Pulmonary artery endothelial cell (primary cell): ENCODE measurements at regions not wholly inside any gene's neighbourhood (a gene's known extent, or its start where the extent isn't known, plus 50 kb on each side); places are given as distances from the start of the nearest gene placed in this dataset.
"Not testable (repeated sequence)": the region's sequence is repeated elsewhere in the genome, so short reads cannot be mapped to it uniquely, and the experiment has no call there.

Source experiments
- DNase-seq: peaks from one replicate; pipeline ENCODE4 v3.0.0-alpha.2; 2011; ENCODE audit warnings: low read depth, low spot score

GRCh38 chr13:21228738-21229137 lies 52.3 kb downstream of the MRPL57 start:
- DNase-seq, result no peak

- DNase-seq, result no peak
These were observed 53.0 kb downstream of the MRPL57 start for GRCh38 chr13:21229241-21230024.

DNA sequence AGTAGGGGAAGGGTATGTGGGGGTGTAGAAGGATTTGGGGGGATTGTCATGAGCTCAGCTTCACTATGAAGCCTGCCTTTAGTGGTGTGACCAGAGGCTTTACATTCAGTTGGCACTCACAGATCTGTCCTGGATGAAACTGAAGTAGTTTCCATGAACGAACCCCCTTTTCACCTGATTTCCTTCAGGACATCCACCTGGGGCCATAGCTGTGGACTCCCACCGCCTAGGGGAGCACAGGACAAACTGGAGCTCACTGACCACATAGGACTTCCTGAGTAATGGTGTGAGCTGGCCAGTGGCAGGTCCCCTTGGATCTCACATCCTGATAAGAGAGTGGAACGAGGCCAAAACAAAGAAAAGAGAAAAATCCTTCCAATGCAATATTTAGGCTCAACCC lies 54.1 kb downstream of the MRPL57 start:
- DNase-seq, result no peak

GRCh38 chr13:21231426-21231940 lies 55.0 kb downstream of the MRPL57 start:
- DNase-seq, result no peak

DNA sequence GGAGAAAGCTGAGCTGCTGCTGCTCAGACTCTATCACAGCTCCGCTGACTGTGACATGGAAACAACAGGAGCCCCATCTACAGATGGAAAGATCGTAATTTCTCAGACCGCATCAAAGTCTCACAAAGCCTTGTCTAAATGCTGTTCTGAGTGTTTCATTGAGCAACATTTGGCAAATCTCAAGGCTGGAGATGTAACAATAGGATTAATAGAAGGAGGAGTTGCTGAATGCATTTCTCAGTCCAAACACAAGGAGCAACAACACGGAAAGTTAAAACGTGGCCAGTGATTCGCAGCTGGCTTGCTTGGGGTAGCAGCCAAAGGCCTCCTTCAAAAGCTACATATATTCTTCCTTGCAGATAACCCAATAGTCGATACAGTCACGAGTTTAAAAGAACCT lies 55.7 kb downstream of the MRPL57 start:
- DNase-seq, result no peak

DNA sequence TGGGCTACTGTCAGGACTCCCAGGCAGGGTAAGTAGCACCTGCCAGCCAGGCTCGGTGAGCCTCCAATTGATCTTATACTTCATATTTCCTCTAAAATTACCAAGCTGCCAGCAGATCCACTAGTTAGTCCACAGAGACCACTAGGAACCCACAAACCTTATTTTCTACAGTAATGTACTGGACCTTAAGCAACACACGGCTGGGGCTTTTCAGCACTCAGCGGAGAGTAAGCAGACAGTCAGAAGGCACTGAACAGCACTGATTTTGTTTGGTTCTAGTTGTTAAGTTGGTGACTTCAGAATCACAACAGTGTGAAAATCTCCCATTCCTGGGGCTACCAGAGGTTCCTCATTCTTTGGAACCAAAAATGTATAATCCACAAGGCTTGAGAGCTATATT lies 56.1 kb downstream of the MRPL57 start:
- DNase-seq, result no peak

GRCh38 chr13:21233086-21233485 lies 56.6 kb downstream of the MRPL57 start:
- DNase-seq, result no peak

GRCh38 chr13:21234526-21234925 lies 58.1 kb downstream of the MRPL57 start:
- DNase-seq, result no peak

- DNase-seq, result no peak
These were observed 58.7 kb downstream of the MRPL57 start for GRCh38 chr13:21235174-21235573.

- no peak for DNase-seq
These were observed 60.6 kb downstream of the MRPL57 start for GRCh38 chr13:21237081-21237480.

- no peak for DNase-seq
These were observed 61.8 kb downstream of the MRPL57 start for GRCh38 chr13:21238267-21238666.

DNA sequence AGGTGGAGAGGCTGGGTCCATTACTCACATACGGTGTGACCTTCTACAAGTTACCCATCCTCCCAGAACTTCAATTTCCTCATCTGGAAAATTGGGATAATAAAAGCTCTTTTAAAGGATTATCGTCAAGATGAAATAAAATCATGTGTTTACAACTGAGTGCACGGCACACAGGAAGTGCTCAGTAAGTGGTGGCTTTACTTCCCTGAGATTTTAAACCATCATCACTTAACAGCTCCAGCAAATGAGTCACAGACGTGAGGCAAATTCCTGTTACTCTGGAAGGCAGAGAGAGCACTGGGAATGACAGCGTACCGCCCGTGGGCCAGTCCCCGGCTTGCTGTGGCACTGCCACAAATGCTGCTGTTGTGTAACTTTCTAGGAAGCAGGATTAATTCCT lies 64.1 kb downstream of the MRPL57 start:
- no peak for DNase-seq

- no peak for DNase-seq
These were observed 65.8 kb downstream of the MRPL57 start for GRCh38 chr13:21242236-21242635.

DNA sequence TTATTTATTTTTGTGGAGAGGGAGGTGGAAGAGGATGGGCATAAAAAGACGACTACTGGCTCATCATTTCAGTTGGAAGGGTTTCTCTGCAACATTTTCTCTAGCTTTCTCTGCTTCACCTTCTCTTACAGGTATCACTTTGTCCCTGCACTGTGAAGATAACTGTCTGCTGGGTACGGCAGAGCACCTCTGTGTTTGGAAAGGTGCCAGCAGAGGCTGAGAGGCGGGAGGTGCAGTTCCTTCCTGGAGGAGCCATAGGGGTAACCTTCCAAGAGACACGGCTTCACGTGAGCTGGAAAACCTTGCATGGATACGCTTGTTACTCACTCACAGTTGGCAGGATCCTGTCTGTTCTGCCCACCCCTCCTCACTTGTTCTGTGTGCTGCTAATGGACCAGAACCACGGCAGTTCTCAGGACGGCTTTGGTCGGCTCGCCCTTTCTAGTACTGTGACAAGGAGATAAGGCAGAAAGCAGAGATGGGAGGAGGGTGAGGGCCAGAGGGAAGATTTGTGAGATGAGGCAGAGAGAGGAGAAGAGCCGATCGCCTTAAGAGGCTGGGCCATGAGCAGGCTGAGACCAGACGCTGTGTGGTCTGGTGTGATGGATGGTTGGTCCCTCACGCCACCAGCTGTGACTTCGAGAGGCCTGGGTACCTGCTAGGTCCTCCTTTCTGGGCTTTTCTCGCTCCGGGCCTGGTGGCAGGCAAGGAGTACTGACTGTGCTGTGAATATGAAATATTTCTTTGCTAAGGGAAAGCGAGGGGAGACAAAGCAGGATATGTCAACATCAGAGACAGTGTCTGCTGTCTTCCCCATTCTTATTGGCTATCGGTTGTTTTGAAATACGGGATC lies 66.8 kb downstream of the MRPL57 start:
- no peak for DNase-seq

DNA sequence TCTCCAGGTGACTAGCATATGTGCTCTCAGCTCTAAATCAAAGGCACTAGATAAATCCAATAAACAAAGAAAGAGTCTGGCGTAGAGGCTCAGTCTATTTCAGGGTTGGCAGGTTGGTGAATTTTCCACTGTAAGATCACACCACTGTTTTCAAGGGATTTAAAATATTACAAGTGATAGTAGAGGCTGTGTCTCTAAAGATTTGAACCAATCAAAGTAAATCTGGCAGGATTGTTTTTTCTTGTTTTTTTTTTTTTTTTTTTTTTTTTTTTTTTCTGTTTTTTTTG lies 67.4 kb downstream of the MRPL57 start:
- DNase-seq, result not testable (repeated sequence)

DNA sequence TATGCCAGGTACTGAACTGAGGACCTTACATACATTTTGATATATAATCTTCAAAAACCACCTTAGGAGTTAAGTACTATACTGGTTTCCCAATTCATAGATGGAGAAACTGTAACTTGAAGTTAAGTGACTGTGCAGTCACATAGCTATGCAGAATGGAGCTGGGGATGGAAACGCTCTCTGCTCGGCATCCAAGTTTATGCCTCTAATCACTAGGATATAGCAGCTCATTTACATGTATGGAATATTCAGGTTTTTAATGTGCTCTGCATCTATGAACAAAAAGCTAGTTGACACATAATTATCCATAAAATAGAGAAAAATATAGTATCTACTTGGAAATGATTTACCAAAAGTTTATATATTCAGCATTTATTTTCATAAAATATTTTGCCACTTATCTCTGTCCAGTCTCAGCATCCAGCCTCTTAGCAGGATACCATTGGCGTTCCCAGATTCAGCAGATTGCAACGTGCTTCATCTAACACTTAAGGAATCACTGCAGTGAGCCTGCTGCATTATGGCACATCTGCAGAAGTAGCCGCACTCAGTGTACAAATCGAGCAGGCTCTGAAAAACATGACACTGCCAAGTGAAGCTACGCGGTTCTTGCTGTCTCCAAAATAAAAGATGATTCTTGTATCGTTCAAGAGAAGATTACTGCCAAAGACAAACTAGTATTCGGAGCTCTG lies 70.4 kb downstream of the MRPL57 start:
- DNase-seq, result no peak

DNA sequence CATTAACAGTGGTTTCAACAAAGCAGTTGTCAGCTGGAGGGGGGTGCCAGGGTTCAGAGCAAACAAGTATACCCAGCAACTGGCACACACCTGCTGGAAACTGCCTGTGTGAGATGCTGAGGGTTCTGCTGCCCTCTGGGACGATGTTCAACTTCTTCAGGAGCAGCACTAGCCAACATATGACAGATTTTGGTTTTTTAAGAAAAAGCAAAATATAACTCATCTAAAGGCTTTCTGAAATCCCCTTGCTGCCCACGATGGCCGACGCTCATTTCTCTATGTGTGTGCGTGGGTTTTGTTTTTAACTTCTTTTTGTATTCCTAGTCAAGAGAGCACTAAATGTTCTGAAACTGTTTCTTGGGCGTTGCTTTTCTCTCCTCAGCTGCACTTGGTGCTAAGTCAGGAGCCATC lies 79.9 kb downstream of the MRPL57 start:
- no peak for DNase-seq

DNA sequence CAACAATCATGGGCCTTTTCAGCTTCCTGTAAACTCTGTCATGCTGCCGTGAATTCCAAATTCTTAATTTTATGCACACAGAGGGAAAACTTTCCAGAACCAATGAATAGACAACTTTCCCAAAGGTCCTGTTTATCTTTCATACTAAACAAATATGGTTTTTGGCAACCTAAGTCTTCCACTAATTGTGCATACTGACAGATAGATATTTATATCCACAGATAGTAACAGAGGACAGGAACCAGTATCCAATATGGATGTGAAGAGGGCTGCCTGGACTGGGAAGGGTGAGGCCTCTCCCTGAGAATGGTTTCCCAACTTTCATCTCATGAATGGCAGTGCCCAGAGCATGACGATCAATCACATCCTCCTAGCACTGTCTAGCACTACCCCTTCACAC lies 80.4 kb downstream of the MRPL57 start:
- DNase-seq, result no peak

DNA sequence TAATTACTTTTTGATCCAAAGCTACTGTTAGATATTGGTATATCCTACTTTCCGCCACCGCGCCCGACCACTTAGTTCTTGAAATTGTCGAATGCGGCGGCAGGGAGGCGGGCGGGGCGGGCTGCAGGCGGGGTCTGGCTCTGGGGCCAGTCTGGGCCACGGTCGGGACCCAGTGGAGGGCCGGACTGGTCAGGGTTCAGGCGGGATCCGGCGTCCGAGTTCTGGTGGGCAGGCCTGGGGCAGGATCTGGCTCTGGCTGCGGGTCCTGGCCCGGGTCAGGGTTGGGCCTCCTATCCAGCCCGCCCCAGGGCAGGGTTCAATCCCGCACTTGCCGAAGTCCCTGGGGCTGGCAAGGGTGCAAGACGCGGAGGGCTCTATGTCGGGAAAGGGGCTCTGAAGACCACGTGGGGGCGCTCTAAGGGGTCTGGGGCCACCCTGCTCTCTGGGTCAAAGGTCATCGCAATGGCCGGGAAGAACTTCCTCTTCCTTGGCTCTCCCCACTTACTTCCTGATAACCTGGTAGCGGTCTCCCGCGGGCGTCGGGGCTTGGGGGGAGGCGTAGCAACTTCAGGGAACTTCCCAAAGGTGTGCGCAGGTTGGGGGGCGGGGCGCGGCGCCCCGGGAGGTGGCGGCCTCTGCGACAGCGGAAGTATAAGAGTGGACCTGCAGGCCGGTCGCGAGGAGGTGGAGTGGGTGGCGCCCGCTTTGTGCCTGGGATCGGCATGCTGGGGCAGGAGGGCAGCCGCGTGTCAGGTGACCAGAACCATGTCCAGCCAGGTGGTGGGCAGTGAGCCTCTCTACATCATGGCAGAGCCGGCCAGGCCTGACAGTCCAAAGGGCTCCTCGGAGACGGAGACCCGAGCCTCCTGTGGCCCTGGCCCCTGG lies 83.4 kb downstream of the MRPL57 start:
- no peak for DNase-seq

- DNase-seq, result not testable (repeated sequence)
These were observed 84.3 kb downstream of the MRPL57 start for GRCh38 chr13:21260561-21261290.
